LNCaP clone FGC (cell line): ENCODE measurements at regions not wholly inside any gene's neighbourhood (a gene's known extent, or its start where the extent isn't known, plus 50 kb on each side); places are given as distances from the start of the nearest gene placed in this dataset.

ENCODE experiments used
- DNase-seq: peaks from one replicate; pipeline ENCODE4 v3.0.0-alpha.2; 2011; ENCODE audit warnings: low read depth
- H3K4me3 ChIP-seq: 2 replicates; pipeline ENCODE4 v1.5.1; 2011; ENCODE audit warnings: mild to moderate bottlenecking, low read depth, low read length, control low read depth
- TF ChIP-seq, protein P1 (sequence below): IDR thresholded peaks from 2 replicates; pipeline ENCODE4 v1.5.1; 2012; ENCODE audit warnings: mild to moderate bottlenecking; ENCODE audit not compliant: control insufficient read depth, insufficient read depth; ENCODE audit errors: extremely low read depth

DNA sequence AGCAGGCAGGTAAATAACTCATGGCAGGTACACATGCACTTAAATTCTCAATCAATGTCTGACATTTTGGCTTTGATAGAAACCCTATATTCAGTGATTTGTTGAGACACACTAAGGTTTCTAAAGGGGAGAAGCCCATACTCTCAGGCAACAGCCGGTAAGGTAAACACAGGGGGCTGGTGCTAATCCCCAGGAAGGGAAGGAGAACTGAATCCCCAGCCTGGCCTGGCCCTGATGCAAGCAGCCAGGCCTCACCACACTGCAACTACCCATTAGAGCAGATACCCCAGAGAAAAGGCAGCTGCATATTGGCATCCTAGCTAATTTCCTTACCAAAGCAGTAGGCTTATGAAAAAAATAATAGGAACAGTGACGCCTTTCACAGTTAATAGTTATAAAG, 116.5 kb upstream of the LRRC7 start:
- TF ChIP-seq, protein P1, sequence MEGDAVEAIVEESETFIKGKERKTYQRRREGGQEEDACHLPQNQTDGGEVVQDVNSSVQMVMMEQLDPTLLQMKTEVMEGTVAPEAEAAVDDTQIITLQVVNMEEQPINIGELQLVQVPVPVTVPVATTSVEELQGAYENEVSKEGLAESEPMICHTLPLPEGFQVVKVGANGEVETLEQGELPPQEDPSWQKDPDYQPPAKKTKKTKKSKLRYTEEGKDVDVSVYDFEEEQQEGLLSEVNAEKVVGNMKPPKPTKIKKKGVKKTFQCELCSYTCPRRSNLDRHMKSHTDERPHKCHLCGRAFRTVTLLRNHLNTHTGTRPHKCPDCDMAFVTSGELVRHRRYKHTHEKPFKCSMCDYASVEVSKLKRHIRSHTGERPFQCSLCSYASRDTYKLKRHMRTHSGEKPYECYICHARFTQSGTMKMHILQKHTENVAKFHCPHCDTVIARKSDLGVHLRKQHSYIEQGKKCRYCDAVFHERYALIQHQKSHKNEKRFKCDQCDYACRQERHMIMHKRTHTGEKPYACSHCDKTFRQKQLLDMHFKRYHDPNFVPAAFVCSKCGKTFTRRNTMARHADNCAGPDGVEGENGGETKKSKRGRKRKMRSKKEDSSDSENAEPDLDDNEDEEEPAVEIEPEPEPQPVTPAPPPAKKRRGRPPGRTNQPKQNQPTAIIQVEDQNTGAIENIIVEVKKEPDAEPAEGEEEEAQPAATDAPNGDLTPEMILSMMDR = no peak
- no peak overlapping the region for H3K4me3 ChIP-seq
- no peak for DNase-seq

DNA sequence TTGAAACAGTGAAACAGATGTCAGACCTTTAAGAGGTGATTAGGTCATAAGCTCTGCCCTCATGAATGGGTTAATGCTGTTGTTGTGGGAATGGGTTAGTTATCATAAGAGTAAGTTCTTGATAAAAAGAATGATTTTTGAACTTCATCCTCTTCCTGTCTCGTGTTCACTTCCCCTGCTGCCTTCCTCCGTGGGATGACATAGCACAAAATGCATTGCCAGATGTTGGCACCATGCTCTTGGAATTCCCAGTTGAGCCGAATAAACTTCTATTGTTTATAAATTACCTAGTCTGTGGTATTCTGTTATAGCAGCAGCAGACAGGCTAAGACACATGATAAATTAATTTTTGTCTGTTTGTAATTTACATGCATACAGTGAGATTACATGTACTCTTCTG, 112.0 kb upstream of the LRRC7 start:
- no peak for DNase-seq
- TF ChIP-seq, protein P1 = no peak

DNA sequence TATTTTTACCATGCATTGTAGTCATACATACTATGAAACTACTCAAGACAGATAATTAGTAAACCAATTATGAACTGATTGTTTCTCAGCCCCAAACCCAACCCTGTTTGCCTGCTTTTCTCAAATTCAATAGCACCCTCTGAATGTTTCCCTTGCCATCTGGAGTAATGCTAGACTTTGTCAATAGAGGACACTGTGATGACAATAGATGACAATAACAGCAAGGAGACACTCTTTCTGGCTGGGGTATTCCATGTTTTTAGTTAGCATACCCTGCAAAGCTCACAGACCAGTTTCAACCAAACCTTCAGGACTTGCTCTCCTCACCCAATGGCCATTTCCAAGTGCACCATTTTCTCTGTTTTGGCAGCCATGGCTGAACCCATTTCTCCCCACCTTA, 108.5 kb upstream of the LRRC7 start:
- TF ChIP-seq, protein P1 = peak; percentile 8; the same call in 1 of the 2 replicates
- no peak for DNase-seq
- no peak overlapping the region for H3K4me3 ChIP-seq

More for the DNA sequence above, 112.0 kb upstream of the LRRC7 start:
- no peak overlapping the region for H3K4me3 ChIP-seq

DNA sequence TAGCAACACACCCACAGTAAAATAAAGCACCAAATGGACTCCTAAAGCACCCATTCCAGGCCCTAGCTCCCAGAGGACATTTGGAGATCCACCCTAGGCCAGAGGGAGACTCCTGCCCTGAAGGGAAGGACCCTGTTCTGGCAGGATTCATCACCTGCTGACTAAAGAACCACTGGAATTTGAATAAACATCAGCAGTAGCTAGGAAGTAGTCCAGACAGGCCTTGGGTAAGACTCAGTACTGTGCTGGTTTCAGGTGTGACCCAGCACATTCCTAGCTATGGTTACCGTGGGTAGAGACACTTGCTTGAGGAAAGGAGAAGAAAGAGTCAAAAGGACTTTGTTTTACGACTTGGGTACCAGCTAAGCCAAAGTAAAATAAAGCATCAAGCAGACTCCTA, 92.7 kb upstream of the LRRC7 start:
- TF ChIP-seq, protein P1 = no peak
- H3K4me3 ChIP-seq = no peak overlapping the region
- DNase-seq = no peak

DNA sequence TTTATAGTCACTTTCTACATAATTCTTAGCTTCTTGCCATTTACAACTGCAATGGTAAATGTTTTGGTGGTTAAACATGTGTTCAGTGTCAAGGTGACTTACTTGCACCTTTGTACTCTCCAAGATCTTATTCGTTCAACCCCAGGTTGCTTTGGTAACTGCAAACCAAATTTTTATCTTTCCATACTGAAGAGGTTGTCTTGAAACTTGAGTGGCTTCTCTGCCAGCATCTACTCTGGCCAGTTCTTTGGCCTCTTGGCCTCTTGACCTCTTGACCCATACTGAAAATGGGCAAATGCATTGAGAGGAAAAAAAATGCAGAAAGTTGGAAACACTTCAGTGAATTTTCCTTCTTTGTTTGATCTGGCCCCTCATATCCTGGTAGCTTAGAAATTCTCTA, 88.0 kb upstream of the LRRC7 start:
- no peak for DNase-seq

DNA sequence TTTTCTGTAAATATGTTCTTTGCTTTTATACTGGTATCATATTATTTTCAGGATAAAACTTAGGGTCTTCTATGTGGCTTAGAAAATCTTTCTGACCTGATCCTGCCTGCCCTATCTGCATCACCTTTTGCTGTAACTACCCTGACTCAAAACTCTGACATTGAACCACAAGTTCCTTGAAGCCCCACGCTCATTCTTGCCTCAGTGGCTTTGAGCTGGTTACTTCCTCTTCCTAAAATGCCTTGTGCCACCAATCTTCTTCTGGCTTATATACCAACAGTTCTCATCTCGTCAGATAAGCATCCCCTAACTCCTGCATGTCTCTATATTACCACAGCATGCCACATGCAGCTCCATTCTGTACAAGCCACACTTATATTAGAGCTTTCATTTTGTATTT, 84.5 kb upstream of the LRRC7 start:
- no peak for DNase-seq
- no peak overlapping the region for H3K4me3 ChIP-seq
- TF ChIP-seq, protein P1 = no peak

More for the DNA sequence above, 88.0 kb upstream of the LRRC7 start:
- H3K4me3 ChIP-seq = no peak overlapping the region
- TF ChIP-seq, protein P1 = no peak

DNA sequence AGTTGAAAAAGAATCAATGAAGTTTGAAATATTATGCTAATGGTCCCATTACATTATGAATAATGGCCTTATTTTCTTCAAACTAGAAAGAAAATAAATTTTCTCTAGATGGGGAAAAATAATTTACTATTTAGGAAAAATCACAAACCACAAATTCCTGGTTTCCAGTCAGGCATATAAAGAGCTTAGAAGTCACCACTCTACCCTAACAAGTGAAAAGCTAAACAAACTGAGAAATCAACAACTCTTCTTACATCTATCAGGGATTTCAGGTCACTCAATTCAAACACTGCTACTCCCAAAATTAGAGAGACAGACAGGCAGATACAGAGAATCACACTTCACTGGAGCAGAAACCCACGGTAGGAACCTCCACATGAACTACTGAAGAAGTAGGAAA, 82.1 kb upstream of the LRRC7 start:
- DNase-seq = no peak
- H3K4me3 ChIP-seq = no peak overlapping the region
- TF ChIP-seq, protein P1 = no peak
